Left ventricle myocardium superior (tissue), 1 donor: ENCODE measurements at regions not wholly inside any gene's neighbourhood (a gene's known extent, or its start where the extent isn't known, plus 50 kb on each side); places are given as distances from the start of the nearest gene placed in this dataset. TPM values are rescaled to one million over a fixed set of nuclear protein-coding genes. Genes with fewer than 3 reads are reported as not detected.

ENCODE experiments used
- microRNA-seq: library from miRNA; unstranded; fragments of <30 nt; microRNA quantifications from one replicate; pipeline ENCODE4 v1.2.0, GENCODE V29; 2020; ENCODE audit warnings: borderline number of aligned reads
- donor health status: DM: no; HTN: yes; CAD: no; lungs with severe emphysema.

Small RNA genes in the stretch of these regions (microRNA-seq; reads per million reads assigned to microRNA genes)
- gene MIR548I2, result not detected
